IMR-90 (cell line): ENCODE measurements at regions not wholly inside any gene's neighbourhood (a gene's known extent, or its start where the extent isn't known, plus 50 kb on each side); places are given as distances from the start of the nearest gene placed in this dataset.
A peak's percentile ranks its signal among the peaks of the same experiment; 100 is the strongest.

Experiments used
- ATAC-seq: fragments of 200-7000 bp; cut with Tn5 transposase; 2 replicates; pipeline ENCODE4 v1.9.1; 2020; ENCODE audit warnings: low read depth, mild to moderate bottlenecking, moderate library complexity
- BruUV-seq: library from RNA; stranded (reverse); fragments of 400-500 nt; replicated peaks from 2 replicates; lab custom pipeline; 2021; lab: Mats Ljungman, UMichigan
- CTCF ChIA-PET: fragments of 300-600 bp; formaldehyde crosslinking; extraction: SDS; loops from one replicate; lab custom pipeline; 2021; ENCODE audit warnings: antibody characterized with exemption; lab: Yijun Ruan, JAX
- POLR2A ChIA-PET: fragments of 300-600 bp; sonication (Branson Sonifier 250); formaldehyde crosslinking; loops from one replicate; lab custom pipeline; 2022; ENCODE audit warnings: antibody characterized with exemption; ENCODE audit not compliant: unreplicated experiment; lab: Charles Lee
- DNase-seq: peaks from one replicate; pipeline ENCODE4 v3.0.0; 2013
- H2AFZ ChIP-seq: replicated peaks from 2 replicates; pipeline ENCODE3; 2013; ENCODE audit warnings: low read length, mild to moderate bottlenecking; ENCODE audit not compliant: poor library complexity
- H2AK5ac ChIP-seq: 2 replicates; pipeline ENCODE4 v1.6.1; 2013; ENCODE audit warnings: low read depth, low read length, inconsistent platforms
- H2AK9ac ChIP-seq: replicated peaks from 2 replicates; pipeline ENCODE3; 2013; ENCODE audit warnings: mild to moderate bottlenecking, low read depth, low read length, moderate library complexity; ENCODE audit not compliant: poor library complexity
- H2BK120ac ChIP-seq: 2 replicates; pipeline ENCODE4 v1.6.1; 2013; ENCODE audit warnings: low read depth, low read length, inconsistent platforms
- H2BK15ac ChIP-seq: 3 replicates; pipeline ENCODE4 v1.6.1; 2013; ENCODE audit warnings: low read depth, low read length, inconsistent platforms
- H2BK20ac ChIP-seq: 2 replicates; pipeline ENCODE4 v1.6.1; 2013; ENCODE audit warnings: low read depth, mild to moderate bottlenecking, inconsistent platforms, low read length, moderate library complexity
- H2BK5ac ChIP-seq: 2 replicates; pipeline ENCODE4 v1.6.1; 2013; ENCODE audit warnings: mild to moderate bottlenecking, low read depth, low read length, inconsistent platforms; ENCODE audit not compliant: poor library complexity, severe bottlenecking
- H3K14ac ChIP-seq: replicated peaks from 2 replicates; pipeline ENCODE4 v1.6.1; 2013; ENCODE audit warnings: low read depth, low read length, inconsistent platforms
- H3K18ac ChIP-seq: 2 replicates; pipeline ENCODE4 v1.6.1; 2013; ENCODE audit warnings: low read depth, low read length, control low read depth
- H3K23ac ChIP-seq: 2 replicates; pipeline ENCODE4 v1.6.1; 2013; ENCODE audit warnings: low read depth, low read length, inconsistent platforms
- H3K27ac ChIP-seq: 2 replicates; pipeline ENCODE4 v1.5.1; 2013; ENCODE audit warnings: mild to moderate bottlenecking, control low read depth, low read length; ENCODE audit not compliant: insufficient read depth
- H3K27me3 ChIP-seq: 2 replicates; pipeline ENCODE4 v1.6.1; 2013; ENCODE audit warnings: low read length; ENCODE audit not compliant: control insufficient read depth, insufficient read depth
- H3K36me3 ChIP-seq: 2 replicates; pipeline ENCODE4 v1.6.1; 2013; ENCODE audit warnings: low read length, mixed read lengths; ENCODE audit not compliant: control insufficient read depth, insufficient read depth
- H3K4ac ChIP-seq: 2 replicates; pipeline ENCODE4 v1.6.1; 2013; ENCODE audit warnings: low read depth, low read length, inconsistent platforms
- H3K4me1 ChIP-seq: 2 replicates; pipeline ENCODE4 v1.6.1; 2013; ENCODE audit warnings: low read length, mixed read lengths; ENCODE audit not compliant: control insufficient read depth, insufficient read depth
- H3K4me2 ChIP-seq: 2 replicates; pipeline ENCODE4 v1.6.1; 2013; ENCODE audit warnings: low read depth, mild to moderate bottlenecking, control low read depth, low read length, moderate library complexity
- H3K4me3 ChIP-seq: 2 replicates; pipeline ENCODE4 v1.5.1; 2013; ENCODE audit warnings: low read depth, mild to moderate bottlenecking, control low read depth, low read length, moderate library complexity; ENCODE audit not compliant: insufficient read depth
- H3K56ac ChIP-seq: 2 replicates; pipeline ENCODE4 v1.6.1; 2013; ENCODE audit warnings: low read length, inconsistent platforms; ENCODE audit not compliant: insufficient read depth; ENCODE audit errors: extremely low read depth
- H3K79me1 ChIP-seq, 2 experiments: 2 replicates each; pipeline ENCODE4 v1.6.1; 2013; ENCODE audit warnings: low read length in 2 of 2, inconsistent platforms in 1 of 2, low read depth in 1 of 2
- H3K9ac ChIP-seq: 2 replicates; pipeline ENCODE4 v1.6.1; 2013; ENCODE audit warnings: low read depth, low read length, control low read depth
- H3K9me1 ChIP-seq: 2 replicates; pipeline ENCODE4 v1.6.1; 2013; ENCODE audit warnings: low read length, inconsistent platforms; ENCODE audit not compliant: insufficient read depth
- H3K9me3 ChIP-seq: 2 replicates; pipeline ENCODE4 v1.6.1; 2013; ENCODE audit warnings: low read length; ENCODE audit not compliant: control insufficient read depth, insufficient read depth
- H4K20me1 ChIP-seq: 2 replicates; pipeline ENCODE4 v1.6.1; 2013; ENCODE audit warnings: low read length, inconsistent platforms; ENCODE audit not compliant: insufficient read depth
- H4K5ac ChIP-seq: 2 replicates; pipeline ENCODE4 v1.6.1; 2013; ENCODE audit warnings: mild to moderate bottlenecking, low read depth, low read length, control low read depth
- H4K8ac ChIP-seq, 2 experiments: 2 replicates each; pipeline ENCODE4 v1.6.1; 2013; ENCODE audit warnings: low read depth in 2 of 2, low read length in 2 of 2, control low read depth in 1 of 2, inconsistent platforms in 1 of 2
- H4K91ac ChIP-seq: 2 replicates; pipeline ENCODE4 v1.6.1; 2013; ENCODE audit warnings: low read depth, low read length, inconsistent platforms; ENCODE audit not compliant: insufficient read depth
- NFE2L2 ChIP-seq: fragments of 150-350 bp; IDR thresholded peaks from 2 replicates; pipeline ENCODE4 v1.6.1; 2016; ENCODE audit warnings: low read depth, mild to moderate bottlenecking, low read length
- RCOR1 ChIP-seq: IDR thresholded peaks from 2 replicates; pipeline ENCODE4 v1.6.1; 2012; ENCODE audit warnings: mild to moderate bottlenecking, low read length, improper control_type of control experiment; ENCODE audit not compliant: insufficient replicate concordance
- WGBS, 2 experiments: methylation state at CpG; one replicate each; pipeline versions ENCODE4 v1.1.5 to v1.1.7; 2013; ENCODE audit warnings: missing lambda C conversion rate in 2 of 2; ENCODE audit not compliant: insufficient read length in 1 of 2; ENCODE audit errors: extremely low coverage in 2 of 2; 5-methylcytosine and 5-hydroxymethylcytosine counted together
- dilution Hi-C: fragments of 300-500 bp; cut with HindIII; formaldehyde crosslinking; loops from one replicate; pipeline ENCODE4 v1.14.3; 2018; ENCODE audit warnings: low sequenced_read_pairs; ENCODE audit not compliant: unreplicated experiment
- in situ Hi-C: fragments of 300-500 bp; cut with MboI; formaldehyde crosslinking; loops from 3 replicates; pipeline ENCODE4 v1.14.3; 2019; ENCODE audit warnings: low sequenced_read_pairs, inconsistent platforms, mixed read lengths
- intact Hi-C: fragments of 100-400 bp; cut with micrococcal nuclease; formaldehyde crosslinking; loops from 2 replicates; pipeline ENCODE4 v1.10.0; 2022

GRCh38 chr1:219041818-219042217, 131.9 kb upstream of the LYPLAL1 start:
- Histone ChIP-seq H3K14ac (no peak overlapping the region), H2BK120ac (peak overlapping the region; percentile 22), H4K5ac (no peak overlapping the region), H3K4me1 (peaks cover 6% of the 10 kb centered on the region), H2BK20ac (peak overlapping the region; percentile 6; the same call in 1 of the 2 replicates), H3K56ac (no peak overlapping the region), H2AK9ac (no peak overlapping the region), H3K9ac (no peak overlapping the region), H4K91ac (0 out of 2 replicates have a peak overlapping the region, but pooled peaks have one; percentile 5), H3K9me3 (peaks cover 2% of the 10 kb centered on the region), H3K79me1 (no peaks in the 10 kb centered on the region), H4K8ac (0 out of 4 replicates have a peak overlapping the region, but pooled peaks of 1 of the 2 experiments have one; percentile 16), H3K36me3 (no peaks in the 10 kb centered on the region), H3K18ac (peak overlapping the region; percentile 61; the same call in 1 of the 2 replicates), H3K4me2 (no peak overlapping the region), H4K20me1 (no peaks in the 10 kb centered on the region), H3K23ac (no peak overlapping the region), H2AK5ac (no peak overlapping the region), H3K27me3 (no peaks in the 10 kb centered on the region), H2BK5ac (no peak overlapping the region), H3K4me3 (no peak overlapping the region), H3K9me1 (no peaks in the 10 kb centered on the region), H2BK15ac (0 out of 3 replicates have a peak overlapping the region, but pooled peaks have one; percentile 11), H3K4ac (0 out of 2 replicates have a peak overlapping the region, but pooled peaks have one; percentile 11), H2AFZ (no peak overlapping the region), H3K27ac (peak overlapping the region; percentile 14; the same call in 1 of the 2 replicates)
- CTCF ChIA-PET: no interaction called here
- in situ Hi-C loops: no loop called here
- POLR2A ChIA-PET: no interaction called here
- ATAC-seq: peak; percentile 37
- intact Hi-C loops: no loop called here
- dilution Hi-C loops: no loop called here
- TF ChIP-seq RCOR1 (no peak), NFE2L2 (no peak)
- DNase-seq: peak; percentile 40
- no CpG with 5 or more reads among the region's 1 CpG for WGBS, 2 experiments
- BruUV-seq: no TSS peak
